Gastroesophageal sphincter (tissue), 3 donors: ENCODE measurements at regions not wholly inside any gene's neighbourhood (a gene's known extent, or its start where the extent isn't known, plus 50 kb on each side); places are given as distances from the start of the nearest gene placed in this dataset.

Experiments used
- CTCF ChIP-seq, 4 experiments: fragments of 200-600 bp in 2 of 4; fragments of 450-650 bp in 2 of 4; sonication (generic) in 1 of 4; IDR thresholded peaks; one replicate each; pipeline ENCODE4 v1.5.1; 2017 to 2019; ENCODE audit warnings: antibody characterized with exemption in 4 of 4, mild to moderate bottlenecking in 2 of 4, moderate library complexity in 2 of 4
- EP300 ChIP-seq: sonication (generic); formaldehyde crosslinking; IDR thresholded peaks from one replicate; pipeline ENCODE4 v1.6.1; 2017; ENCODE audit warnings: antibody characterized with exemption, mild to moderate bottlenecking
- POLR2A ChIP-seq, 2 donors: fragments of 450-650 bp; IDR thresholded peaks; one replicate each; pipeline ENCODE4 v1.6.1; 2017; ENCODE audit warnings: antibody characterized with exemption in 2 of 2, mild to moderate bottlenecking in 2 of 2, moderate library complexity in 1 of 2
- POLR2AphosphoS5 ChIP-seq: sonication (generic); formaldehyde crosslinking; IDR thresholded peaks from one replicate; pipeline ENCODE4 v1.6.1; 2017; ENCODE audit warnings: antibody characterized with exemption

GRCh38 chr2:58834404-58834803 is 593.3 kb upstream of the FANCL start:
- TF ChIP-seq CTCF (IDR thresholded peaks at IDR 0.05) (no peak), POLR2A (IDR thresholded peaks at IDR 0.05) (no peak), EP300 (no peak), POLR2AphosphoS5 (no peak)
